ENCODE measurements at regions not wholly inside any gene's neighbourhood (a gene's known extent, or its start where the extent isn't known, plus 50 kb on each side); places are given as distances from the start of the nearest gene placed in this dataset.

DNA sequence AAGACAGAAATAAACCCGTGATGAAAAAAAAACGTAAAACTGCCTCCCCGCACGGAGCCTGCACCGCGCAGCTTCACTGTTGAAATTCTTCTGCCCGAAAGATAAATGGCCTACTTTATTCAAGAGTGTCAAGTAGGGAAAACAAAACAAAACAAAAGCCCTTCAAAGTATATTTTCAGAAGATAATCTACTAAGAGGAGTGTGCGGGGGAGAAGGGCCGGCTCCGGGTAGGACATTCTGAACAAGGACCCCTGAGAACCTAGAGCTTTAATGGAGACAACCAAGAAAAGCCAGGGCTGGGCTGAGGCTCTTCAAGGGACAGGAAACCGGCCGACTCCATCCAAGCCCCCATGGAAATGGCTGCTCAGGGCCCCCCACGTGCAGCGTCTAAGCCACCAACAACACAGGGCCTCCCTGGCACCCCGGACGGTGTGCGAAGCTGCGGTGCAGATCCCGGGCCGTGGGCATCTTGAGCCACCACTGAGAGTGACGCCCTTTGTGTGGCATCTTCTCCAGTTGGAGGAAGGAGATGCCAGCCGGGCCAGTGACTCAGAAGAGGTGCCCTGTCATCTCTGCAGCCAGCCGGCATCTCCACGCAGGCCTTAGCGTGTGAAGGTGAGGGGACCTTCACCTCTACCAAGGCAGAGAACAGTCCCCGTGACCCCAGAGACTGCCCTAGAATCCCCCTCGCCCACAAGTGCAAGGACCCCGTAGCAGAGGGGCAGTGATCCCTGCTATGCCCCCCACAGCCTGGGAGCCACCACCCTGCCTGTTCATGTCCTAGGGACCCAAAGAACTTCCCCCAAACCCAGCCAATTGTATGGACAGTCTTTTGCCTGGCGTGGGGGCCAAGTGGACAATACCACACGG lies 250.8 kb downstream of the C16orf95 start:
- 77 to 80% (median 79%) methylated on average over 30 of the region's 30 CpGs for WGBS, 3 donors
- Histone ChIP-seq H3K36me3 (ENCODE audit: insufficient read depth in 1 of 2, low read depth in 1 of 2) (no peaks in the 10 kb centered on the region), H3K4me3 (no peak overlapping the region), H3K27ac (no peak overlapping the region), H3K4me1 (no peaks in the 10 kb centered on the region), H3K9me3 (no peaks in the 10 kb centered on the region), H3K27me3 (ENCODE audit: insufficient read depth in 3 of 3, low read length in 2 of 3) (peaks cover 0 to 79% (median 8%) of the 10 kb centered on the region in 3 donors)
- no peak for ATAC-seq
- intact Hi-C loops (cut with DNase I) = loop anchor here in 1 of 2 donors (10.0 kb wide), 1 partner anchor 208 kb away; no protein-coding TSS in a partner anchor
- TF ChIP-seq, protein P1, sequence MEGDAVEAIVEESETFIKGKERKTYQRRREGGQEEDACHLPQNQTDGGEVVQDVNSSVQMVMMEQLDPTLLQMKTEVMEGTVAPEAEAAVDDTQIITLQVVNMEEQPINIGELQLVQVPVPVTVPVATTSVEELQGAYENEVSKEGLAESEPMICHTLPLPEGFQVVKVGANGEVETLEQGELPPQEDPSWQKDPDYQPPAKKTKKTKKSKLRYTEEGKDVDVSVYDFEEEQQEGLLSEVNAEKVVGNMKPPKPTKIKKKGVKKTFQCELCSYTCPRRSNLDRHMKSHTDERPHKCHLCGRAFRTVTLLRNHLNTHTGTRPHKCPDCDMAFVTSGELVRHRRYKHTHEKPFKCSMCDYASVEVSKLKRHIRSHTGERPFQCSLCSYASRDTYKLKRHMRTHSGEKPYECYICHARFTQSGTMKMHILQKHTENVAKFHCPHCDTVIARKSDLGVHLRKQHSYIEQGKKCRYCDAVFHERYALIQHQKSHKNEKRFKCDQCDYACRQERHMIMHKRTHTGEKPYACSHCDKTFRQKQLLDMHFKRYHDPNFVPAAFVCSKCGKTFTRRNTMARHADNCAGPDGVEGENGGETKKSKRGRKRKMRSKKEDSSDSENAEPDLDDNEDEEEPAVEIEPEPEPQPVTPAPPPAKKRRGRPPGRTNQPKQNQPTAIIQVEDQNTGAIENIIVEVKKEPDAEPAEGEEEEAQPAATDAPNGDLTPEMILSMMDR (IDR thresholded peaks at IDR 0.05) = no peak
- no peak for DNase-seq

DNA sequence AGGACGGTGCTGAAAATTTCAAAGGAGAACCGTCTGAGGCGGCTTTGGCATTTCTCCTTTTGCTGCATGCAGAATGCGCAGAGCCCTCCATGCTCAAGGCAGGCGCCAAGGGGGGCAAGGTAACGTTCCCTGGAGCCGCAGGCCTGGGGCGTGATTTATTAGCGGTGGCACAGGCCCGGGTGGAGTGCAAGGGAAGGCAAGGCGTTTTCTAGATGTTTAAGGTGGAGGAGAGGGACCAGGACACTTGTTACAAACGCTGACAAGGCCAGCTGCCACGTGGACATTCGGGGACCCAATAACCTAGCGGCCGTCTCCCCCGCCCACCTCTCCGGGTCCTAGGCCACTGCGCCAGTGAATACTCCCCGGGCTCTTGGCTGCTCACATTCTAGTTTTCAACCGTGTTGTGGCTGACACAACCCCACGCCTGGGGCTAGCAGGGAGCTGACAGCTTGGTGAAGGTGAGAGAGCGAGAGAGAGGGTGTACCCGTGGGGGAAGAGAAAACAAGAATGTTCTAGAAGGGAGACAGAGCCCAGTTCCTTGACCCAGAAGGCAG lies 250.1 kb downstream of the C16orf95 start:
- no peaks in the 10 kb centered on the region for H3K36me3 ChIP-seq (ENCODE audit: insufficient read depth in 1 of 2, low read depth in 1 of 2)
- H3K27ac ChIP-seq = no peak overlapping the region
- TF ChIP-seq, protein P1 (IDR thresholded peaks at IDR 0.05) = no peak
- H3K4me1 ChIP-seq = no peaks in the 10 kb centered on the region
- no peak for ATAC-seq
- WGBS, 3 donors = 72 to 83% (median 75%) methylated on average over 23 to 24 of the region's 24 CpGs
- no peaks in the 10 kb centered on the region for H3K9me3 ChIP-seq
- intact Hi-C loops (cut with DNase I) = loop anchor here in 1 of 2 donors (10.0 kb wide), 1 partner anchor 208 kb away; no protein-coding TSS in a partner anchor
- peaks cover 0 to 79% (median 10%) of the 10 kb centered on the region in 3 donors for H3K27me3 ChIP-seq (ENCODE audit: insufficient read depth in 3 of 3, low read length in 2 of 3)
- no peak for DNase-seq
- no peak overlapping the region for H3K4me3 ChIP-seq

DNA sequence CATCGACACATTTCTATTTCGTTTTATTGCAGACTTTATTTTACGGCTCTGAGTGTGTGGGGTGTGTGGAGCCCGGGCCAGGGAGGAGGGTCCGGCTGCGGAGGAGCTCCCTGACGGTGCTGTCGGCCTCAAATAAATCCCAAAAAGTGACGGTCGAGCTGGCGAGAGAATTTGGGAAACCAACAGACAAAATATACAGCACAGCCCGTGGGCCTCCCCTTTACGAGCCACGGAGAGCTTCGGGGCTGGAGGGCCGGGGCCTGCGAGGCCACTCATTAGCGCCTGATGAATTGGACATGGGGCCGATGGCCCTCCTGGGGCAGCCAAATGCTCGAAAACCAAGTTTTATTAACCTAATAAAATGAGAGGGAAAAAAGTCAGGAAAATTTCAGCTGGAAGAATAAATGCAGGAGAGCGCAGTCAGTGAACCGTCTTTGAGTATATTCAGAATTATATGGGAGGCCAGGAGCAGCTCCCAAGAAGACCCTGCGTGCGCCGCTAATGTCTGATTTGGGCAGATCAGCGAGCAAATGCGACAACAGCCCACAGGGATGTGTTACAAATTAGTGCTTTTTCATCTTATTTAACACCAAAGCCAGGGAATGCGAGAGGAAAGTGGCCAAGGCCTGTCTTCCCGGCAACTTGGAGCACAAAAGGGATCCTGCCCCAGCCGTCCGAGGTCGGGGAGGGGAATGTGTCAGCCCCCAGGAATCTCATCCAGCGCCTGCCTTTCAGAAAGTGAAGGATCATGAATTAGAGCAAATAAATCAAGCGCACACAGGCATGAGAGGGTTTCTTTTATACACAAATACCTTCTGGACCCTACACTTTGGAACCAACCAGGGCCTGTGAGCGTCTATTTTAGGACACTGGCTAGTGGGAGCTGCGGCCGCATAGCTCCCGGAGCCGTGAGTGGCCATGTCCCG lies 249.1 kb downstream of the C16orf95 start:
- Histone ChIP-seq H3K27me3 (ENCODE audit: insufficient read depth in 3 of 3, low read length in 2 of 3) (peaks cover 0 to 81% (median 10%) of the 10 kb centered on the region in 3 donors), H3K4me1 (no peaks in the 10 kb centered on the region), H3K36me3 (ENCODE audit: insufficient read depth in 1 of 2, low read depth in 1 of 2) (no peaks in the 10 kb centered on the region), H3K27ac (no peak overlapping the region), H3K9me3 (no peaks in the 10 kb centered on the region), H3K4me3 (no peak overlapping the region)
- TF ChIP-seq, protein P1 (IDR thresholded peaks at IDR 0.05) = no peak
- WGBS, 3 donors = 58 to 64% (median 59%) methylated on average over 40 of the region's 40 CpGs
- intact Hi-C loops (cut with DNase I) = loop anchor here in 1 of 2 donors (10.0 kb wide), 1 partner anchor 207 kb away; no protein-coding TSS in a partner anchor
- no peak for ATAC-seq
- no peak for DNase-seq

DNA sequence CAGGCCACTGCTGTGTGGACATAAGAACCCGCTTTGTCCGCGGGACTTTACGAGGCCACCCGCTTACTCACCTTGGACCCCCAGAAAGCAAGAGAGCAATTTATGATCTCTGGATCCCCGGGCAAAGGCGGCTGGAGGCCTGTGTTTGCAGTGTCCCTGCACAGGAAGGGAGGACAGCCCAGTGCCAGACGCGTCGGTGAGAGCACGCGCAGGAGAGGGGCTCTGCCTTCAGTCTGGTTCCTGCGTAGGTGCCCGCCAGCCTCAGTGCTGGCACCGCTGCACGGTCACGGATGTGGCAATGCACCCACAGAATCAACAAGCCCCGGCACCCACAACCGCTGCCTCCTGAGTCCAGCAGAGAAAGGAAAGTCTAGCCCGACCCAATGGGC lies 248.4 kb downstream of the C16orf95 start:
- Histone ChIP-seq H3K27ac (no peak overlapping the region), H3K4me1 (no peaks in the 10 kb centered on the region), H3K4me3 (no peak overlapping the region), H3K36me3 (ENCODE audit: insufficient read depth in 1 of 2, low read depth in 1 of 2) (no peaks in the 10 kb centered on the region), H3K27me3 (ENCODE audit: insufficient read depth in 3 of 3, low read length in 2 of 3) (peaks cover 0 to 79% (median 10%) of the 10 kb centered on the region in 3 donors), H3K9me3 (no peaks in the 10 kb centered on the region)
- DNase-seq (no peak), ATAC-seq (no peak)
- TF ChIP-seq, protein P1 (IDR thresholded peaks at IDR 0.05) = no peak
- intact Hi-C loops (cut with DNase I) = loop anchor here in 1 of 2 donors (10.0 kb wide), 1 partner anchor 206 kb away; no protein-coding TSS in a partner anchor
- WGBS, 3 donors = 75 to 78% (median 78%) methylated on average over 20 of the region's 20 CpGs

Data from psoas muscle (tissue), 7 donors.